ENCODE measurements at regions not wholly inside any gene's neighbourhood (a gene's known extent, or its start where the extent isn't known, plus 50 kb on each side); places are given as distances from the start of the nearest gene placed in this dataset.

GRCh38 chr4:3654036-3654807 is 112.0 kb upstream of the ADRA2C start:
- DNase-seq (ENCODE audit: low read depth in 4 of 4, low spot score in 3 of 4), result no peak

- DNase-seq (ENCODE audit: low read depth in 4 of 4, low spot score in 3 of 4), result no peak
These were observed 113.6 kb upstream of the ADRA2C start for GRCh38 chr4:3652586-3652985.

- no peak for DNase-seq (ENCODE audit: low read depth in 4 of 4, low spot score in 3 of 4)
These were observed 114.8 kb upstream of the ADRA2C start for GRCh38 chr4:3651267-3651845.

GRCh38 chr4:3649491-3649890 is 116.7 kb upstream of the ADRA2C start:
- DNase-seq (ENCODE audit: low read depth in 4 of 4, low spot score in 3 of 4), result no peak

GRCh38 chr4:3648731-3649130 is 116.5 kb upstream of the LRPAP1 start:
- no peak for DNase-seq (ENCODE audit: low read depth in 4 of 4, low spot score in 3 of 4)

GRCh38 chr4:3648195-3648594 is 116.0 kb upstream of the LRPAP1 start:
- DNase-seq (ENCODE audit: low read depth in 4 of 4, low spot score in 3 of 4), result no peak

- DNase-seq (ENCODE audit: low read depth in 4 of 4, low spot score in 3 of 4), result no peak
These were observed 115.2 kb upstream of the LRPAP1 start for GRCh38 chr4:3647421-3647820.

- DNase-seq (ENCODE audit: low read depth in 4 of 4, low spot score in 3 of 4), result no peak
These were observed 113.8 kb upstream of the LRPAP1 start for GRCh38 chr4:3645711-3646679.

GRCh38 chr4:3644849-3645627 is 112.8 kb upstream of the LRPAP1 start:
- DNase-seq (ENCODE audit: low read depth in 4 of 4, low spot score in 3 of 4), result no peak

GRCh38 chr4:3643518-3644433 is 111.6 kb upstream of the LRPAP1 start:
- DNase-seq (ENCODE audit: low read depth in 4 of 4, low spot score in 3 of 4), result no peak

- no peak for DNase-seq (ENCODE audit: low read depth in 4 of 4, low spot score in 3 of 4)
These were observed 110.7 kb upstream of the LRPAP1 start for GRCh38 chr4:3642806-3643517.

- DNase-seq (ENCODE audit: low read depth in 4 of 4, low spot score in 3 of 4), result no peak
These were observed 109.9 kb upstream of the LRPAP1 start for GRCh38 chr4:3642056-3642630.

- DNase-seq (ENCODE audit: low read depth in 4 of 4, low spot score in 3 of 4), result no peak
These were observed 109.3 kb upstream of the LRPAP1 start for GRCh38 chr4:3641501-3641900.

- DNase-seq (ENCODE audit: low read depth in 4 of 4, low spot score in 3 of 4), result no peak
These were observed 108.4 kb upstream of the LRPAP1 start for GRCh38 chr4:3640587-3640962.

GRCh38 chr4:3639613-3640586 is 107.7 kb upstream of the LRPAP1 start:
- no peak for DNase-seq (ENCODE audit: low read depth in 4 of 4, low spot score in 3 of 4)

- no peak for DNase-seq (ENCODE audit: low read depth in 4 of 4, low spot score in 3 of 4)
These were observed 106.0 kb upstream of the LRPAP1 start for GRCh38 chr4:3638080-3638795.
